Fibroblast of skin of right biceps (primary cell): ENCODE measurements at regions not wholly inside any gene's neighbourhood (a gene's known extent, or its start where the extent isn't known, plus 50 kb on each side); places are given as distances from the start of the nearest gene placed in this dataset.
A peak's percentile ranks its signal among the peaks of the same experiment; 100 is the strongest.

ENCODE experiments used
- DNase-seq: peaks from one replicate; pipeline ENCODE4 v3.0.0-alpha.2; 2013

DNA sequence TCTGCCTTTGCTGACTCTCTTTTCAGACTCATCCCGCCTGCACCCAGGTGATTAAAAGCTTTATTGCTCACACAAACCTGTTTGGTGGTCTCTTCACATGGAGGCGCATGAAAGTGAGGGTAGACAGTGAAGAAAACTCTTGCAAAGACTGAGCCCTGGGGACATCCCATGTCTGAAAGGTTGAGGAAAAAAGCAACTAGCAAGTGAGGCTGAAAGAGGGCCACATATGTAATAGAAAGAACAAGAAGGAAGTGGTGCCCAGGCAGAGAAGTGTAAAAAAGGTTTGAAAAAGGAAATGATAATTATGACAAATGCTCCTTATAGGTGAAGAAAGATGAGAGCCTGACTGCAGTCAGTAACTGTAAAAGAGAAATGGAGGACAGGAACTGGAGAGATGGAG, 115.9 kb upstream of the NEK7 start:
- DNase-seq: no peak

GRCh38 chr1:198042168-198042567, 114.6 kb upstream of the NEK7 start:
- DNase-seq: peak; percentile 11

GRCh38 chr1:198047913-198048312, 108.9 kb upstream of the NEK7 start:
- no peak for DNase-seq

DNA sequence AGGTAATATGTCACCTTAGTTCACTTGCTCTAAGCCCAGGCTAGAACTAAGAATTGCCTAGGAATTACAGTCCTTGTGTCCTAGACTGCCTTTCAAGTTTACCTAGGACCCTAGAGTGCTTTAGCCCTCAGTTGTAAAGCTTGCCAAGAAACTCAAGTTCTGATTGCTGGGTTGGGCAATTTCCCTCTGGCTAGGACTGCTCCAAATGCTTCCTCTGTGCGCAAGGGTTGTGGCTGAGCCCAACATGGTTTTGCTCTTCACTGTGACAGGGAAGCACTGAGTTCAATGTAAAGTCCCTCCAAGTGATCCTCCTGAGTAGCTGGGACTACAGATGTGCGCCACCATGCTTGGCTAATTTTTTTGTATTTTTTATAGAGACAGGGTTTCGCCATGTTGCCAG, 102.3 kb upstream of the NEK7 start:
- DNase-seq: no peak

DNA sequence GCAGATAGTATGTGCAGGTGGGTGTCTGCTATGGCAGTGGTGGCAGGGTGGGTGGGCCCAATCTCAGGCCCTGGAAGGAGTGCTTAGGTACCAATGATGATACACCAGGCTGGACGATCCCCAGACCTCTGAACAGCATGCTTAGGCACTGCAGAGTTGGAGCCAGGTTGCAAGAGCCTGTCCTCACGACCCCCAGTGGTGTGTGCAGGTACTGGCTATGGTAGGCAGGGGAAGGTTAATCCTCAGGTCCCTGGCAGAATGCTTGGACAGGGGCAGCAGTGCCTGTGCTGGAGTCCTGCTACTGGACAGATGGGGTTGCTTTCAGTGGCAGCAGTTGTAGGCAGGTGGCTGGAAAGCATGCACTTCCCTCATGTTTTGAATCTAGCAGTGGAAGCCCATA, 100.5 kb upstream of the NEK7 start:
- no peak for DNase-seq

DNA sequence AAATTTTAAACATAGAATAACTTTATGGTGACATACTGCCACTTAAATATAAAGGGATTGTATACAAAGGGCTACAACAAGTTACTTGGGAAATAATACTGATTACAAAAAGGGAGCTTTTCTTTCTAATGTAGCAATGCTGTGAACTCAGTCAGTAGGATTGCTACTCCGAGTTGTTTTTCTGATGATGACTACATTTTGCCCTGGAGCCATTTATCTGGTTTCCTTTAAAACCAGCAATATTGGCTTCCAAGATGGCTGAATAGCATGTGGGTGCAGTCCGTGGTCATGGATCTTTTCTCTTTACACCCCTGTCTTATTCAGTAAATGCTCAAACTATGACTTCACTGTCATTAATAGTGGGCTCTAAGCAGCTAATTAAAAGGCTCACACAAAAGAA, 92.6 kb upstream of the NEK7 start:
- DNase-seq: no peak

- no peak for DNase-seq
Observed at GRCh38 chr1:198068285-198068684, 88.5 kb upstream of the NEK7 start.

DNA sequence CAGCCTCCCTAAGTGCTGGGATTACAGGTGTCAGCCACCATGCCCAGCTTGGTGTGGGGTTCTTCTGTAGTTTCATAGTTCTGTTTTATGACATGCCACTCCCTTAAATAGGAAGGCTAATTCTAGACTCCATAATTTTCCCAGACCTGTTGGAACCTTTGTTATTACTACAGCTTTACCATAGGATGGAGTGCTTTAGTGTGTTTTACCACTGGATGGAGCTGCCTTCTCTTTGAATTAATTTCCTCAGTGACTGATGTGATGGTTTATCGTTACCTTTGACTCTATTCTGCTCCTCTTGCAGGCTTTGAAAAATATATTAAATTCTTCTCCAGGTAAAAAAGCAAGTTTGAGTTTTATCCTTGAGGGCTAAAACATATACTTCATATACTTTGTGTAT, 84.6 kb upstream of the NEK7 start:
- no peak for DNase-seq

DNA sequence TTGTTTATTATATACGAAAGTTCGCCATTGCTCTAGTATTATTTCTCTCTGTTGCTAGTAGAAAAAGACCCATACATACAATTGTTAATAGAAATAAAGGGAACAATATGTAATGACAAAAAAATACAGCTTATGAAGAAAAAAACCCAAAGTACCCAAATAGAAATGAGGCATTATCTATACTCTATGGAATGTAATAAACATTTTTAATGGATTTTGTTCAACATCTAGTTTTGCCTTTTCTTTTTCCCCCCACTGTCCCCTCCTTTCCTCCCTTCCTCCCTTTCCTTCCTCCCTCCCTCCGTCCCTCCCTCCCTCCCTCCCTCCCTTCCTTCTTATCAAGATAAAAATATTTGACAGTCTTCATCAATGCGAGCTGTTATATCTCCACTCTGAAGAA, 81.5 kb upstream of the NEK7 start:
- no peak for DNase-seq

- no peak for DNase-seq
Observed at GRCh38 chr1:198079432-198079951, 77.3 kb upstream of the NEK7 start.

DNA sequence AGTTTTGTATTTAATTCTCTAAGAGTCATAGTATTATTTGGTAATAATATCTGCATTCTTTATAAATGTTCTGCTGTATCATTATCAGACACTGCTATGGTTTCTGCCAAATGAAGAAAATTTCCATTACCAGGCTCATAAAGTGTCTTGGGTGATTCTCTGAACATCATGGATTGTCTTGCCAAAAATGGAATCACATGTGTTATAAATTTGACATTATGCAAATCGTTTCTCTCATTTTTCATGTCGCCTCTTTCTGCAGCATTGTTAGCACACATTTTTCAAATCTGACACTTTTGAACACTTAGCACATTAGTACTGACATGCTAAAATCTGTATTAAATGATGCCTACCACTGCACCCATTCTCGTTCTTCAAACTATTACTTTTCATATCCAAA, 74.2 kb upstream of the NEK7 start:
- DNase-seq: no peak

- no peak for DNase-seq
Observed at GRCh38 chr1:198083549-198083948, 73.2 kb upstream of the NEK7 start.

DNA sequence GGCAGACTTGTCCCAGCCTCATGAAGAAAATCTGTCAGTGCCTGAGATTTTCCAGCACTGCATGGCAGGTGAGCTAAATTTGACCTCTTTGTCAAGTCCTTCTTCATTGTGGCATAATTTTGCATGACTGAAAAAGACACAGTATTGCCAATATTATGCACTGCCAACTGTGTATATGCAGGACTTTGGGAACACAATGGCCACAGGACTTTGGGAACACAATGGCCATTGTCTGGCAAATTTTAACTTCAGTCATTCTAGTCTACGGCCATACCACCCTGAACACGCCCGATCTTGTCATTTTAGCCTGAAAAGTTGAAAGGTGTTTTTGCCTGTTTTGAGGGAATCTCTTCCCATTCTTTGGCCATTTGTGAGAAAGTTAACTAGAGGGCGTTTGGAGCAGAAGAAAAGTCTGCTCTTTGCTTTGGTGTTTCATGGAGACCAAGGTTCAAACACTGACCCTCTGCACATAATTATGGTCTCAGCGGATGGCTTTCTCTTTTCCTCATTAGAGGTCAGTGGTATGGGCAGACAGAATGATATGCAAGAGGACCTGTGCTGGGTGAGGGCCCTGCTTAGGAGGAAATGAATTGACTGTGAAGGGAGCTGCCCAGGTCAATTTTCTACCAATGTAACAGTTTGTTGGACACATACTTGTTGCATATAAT, 72.4 kb upstream of the NEK7 start:
- no peak for DNase-seq

- DNase-seq: no peak
Observed at GRCh38 chr1:198086051-198086745, 70.6 kb upstream of the NEK7 start.

- DNase-seq: no peak
Observed at GRCh38 chr1:198087831-198088230, 69.0 kb upstream of the NEK7 start.

DNA sequence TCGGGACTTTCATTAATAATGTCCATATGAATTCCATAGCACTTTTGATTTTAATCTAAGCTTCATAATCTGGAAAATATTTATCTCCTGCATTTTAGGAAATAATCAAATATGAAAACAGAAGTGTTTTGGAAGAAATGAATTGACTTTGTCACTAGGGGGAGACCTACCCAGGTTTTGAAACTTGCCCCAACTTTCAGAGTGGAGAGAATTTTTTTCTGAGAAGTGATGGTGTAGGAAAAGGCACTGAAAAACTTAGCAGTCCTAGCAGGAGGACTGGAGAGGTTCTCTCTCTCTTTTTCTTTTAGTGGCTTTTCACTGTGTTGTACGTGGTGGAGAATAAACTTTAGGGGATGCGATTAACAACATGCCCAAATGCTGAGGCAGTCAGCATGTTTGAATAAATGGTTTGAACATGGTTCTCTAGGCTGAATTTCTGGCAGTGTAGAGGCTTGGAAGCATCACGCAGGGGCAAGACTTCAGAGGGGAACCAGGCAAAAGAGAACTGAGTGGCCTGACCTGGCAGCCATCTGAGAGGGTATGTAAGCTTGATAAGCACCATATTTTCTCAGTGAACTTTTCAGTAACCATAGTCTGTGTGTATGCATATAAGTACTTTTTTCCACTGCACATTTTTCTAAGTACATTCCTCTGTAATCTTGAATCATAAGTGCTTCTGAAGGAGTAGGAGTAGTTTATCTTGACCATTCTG, 68.3 kb upstream of the NEK7 start:
- DNase-seq: peak; percentile 76

- peak; percentile 81 for DNase-seq
Observed at GRCh38 chr1:198096390-198096789, 60.4 kb upstream of the NEK7 start.

DNA sequence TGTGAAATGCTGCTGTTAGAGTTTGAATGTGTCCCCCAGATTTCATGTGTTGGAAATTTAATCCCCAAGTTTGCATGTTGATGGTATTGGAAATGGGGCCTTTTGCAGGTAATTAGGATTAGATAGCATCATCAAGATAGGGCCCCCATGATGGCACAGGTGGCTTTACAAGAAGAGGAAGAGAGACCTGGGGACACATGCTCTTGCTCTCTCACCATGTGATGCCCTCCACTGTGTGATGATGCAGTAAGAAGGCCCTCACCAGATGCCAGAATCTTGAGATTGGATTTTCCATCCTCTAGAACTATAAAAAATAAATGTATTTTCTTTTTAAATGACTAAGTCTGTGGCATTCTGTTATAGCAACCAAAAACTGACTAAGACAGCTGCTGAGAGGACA, 57.0 kb upstream of the NEK7 start:
- DNase-seq: no peak

DNA sequence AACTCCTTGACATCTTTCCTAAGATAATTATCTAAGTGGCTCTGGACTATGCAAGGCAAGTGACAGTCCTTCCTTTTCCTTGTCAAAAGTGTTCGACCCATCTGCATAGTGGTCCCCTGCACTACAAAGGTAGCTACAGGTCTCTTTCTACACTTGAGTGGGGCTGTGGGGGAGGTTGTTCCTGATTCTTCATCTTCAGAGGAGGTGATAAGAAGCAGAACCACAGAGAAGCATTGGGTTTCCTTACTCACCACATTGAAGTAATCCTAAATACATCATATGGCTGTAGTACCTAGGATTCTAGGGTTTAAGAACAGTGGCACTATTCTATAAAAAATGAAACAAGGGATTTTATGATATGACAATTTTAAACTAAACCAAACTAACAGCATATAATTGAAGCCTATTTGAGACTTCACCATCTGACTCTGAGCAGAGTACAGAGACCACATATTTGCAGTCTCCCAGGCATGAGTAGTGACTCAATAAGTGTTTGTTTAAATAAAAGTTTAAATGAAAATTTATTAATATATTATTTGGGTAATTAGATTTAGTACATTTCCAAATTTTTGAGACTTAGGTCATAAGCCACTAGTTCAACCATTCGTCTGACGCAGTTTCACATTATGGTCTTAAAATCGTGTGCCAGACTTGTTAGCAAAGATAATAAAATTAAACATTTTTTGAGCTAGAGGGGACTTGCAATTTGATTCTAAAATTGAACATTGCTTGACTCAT, 54.9 kb upstream of the NEK7 start:
- DNase-seq: no peak

DNA sequence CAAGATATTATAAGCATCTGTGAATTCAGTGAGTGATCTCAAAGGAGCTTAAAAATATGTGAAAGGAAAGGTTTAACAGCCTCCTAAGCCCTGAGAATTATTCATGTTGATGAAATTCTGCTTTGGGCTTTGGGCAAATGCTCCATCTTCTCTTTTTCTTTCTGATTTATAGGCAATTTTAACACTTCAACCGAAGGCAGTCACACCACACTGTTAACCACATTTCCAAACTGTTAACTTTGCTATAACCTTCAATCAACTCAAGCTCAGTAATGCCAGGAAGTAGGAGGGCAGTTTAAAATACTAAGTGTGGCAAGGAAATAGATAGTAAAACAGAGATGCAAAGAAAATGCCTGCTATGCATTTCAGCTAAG, 54.4 kb upstream of the NEK7 start:
- DNase-seq: peak; percentile 90

- DNase-seq: no peak
Observed at GRCh38 chr1:198105185-198105584, 51.6 kb upstream of the NEK7 start.

GRCh38 chr1:198106011-198106410, 50.8 kb upstream of the NEK7 start:
- peak; percentile 26 for DNase-seq
